Ovary (tissue), 7 donors: ENCODE measurements at regions not wholly inside any gene's neighbourhood (a gene's known extent, or its start where the extent isn't known, plus 50 kb on each side); places are given as distances from the start of the nearest gene placed in this dataset.
"Not testable (repeated sequence)": the region's sequence is repeated elsewhere in the genome, so short reads cannot be mapped to it uniquely, and the experiment has no call there.

Experiments
- DNase-seq, 5 donors: peaks; one replicate each; pipeline ENCODE4 v3.0.0-alpha.2; 2019 to 2020
- H3K27ac ChIP-seq, 2 donors: fragments of 200-600 bp; one replicate each; pipeline versions ENCODE4 v1.5.1 to v1.8.0; 2019 to 2022
- H3K27me3 ChIP-seq: fragments of 200-600 bp; one replicate; pipeline ENCODE4 v1.8.0; 2022
- H3K36me3 ChIP-seq: fragments of 200-600 bp; sonication (generic); one replicate; pipeline ENCODE4 v1.5.1; 2019
- H3K4me1 ChIP-seq: one replicate; pipeline ENCODE4 v1.8.1; 2013; ENCODE audit warnings: mild to moderate bottlenecking, moderate library complexity; ENCODE audit not compliant: insufficient read depth
- H3K4me3 ChIP-seq: fragments of 200-600 bp; sonication (generic); one replicate; pipeline ENCODE4 v1.5.1; 2017
- H3K9me3 ChIP-seq, 2 donors: fragments of 200-600 bp in 1 of 2; sonication (generic) in 1 of 2; one replicate each; pipeline versions ENCODE4 v1.5.1 to v1.8.1; 2013 to 2019; ENCODE audit warnings: mild to moderate bottlenecking in 1 of 2, moderate library complexity in 1 of 2
- EP300 ChIP-seq: sonication (generic); formaldehyde crosslinking; IDR thresholded peaks from one replicate; pipeline ENCODE4 v1.6.1; 2017; ENCODE audit warnings: antibody characterized with exemption
- POLR2A ChIP-seq: fragments of 450-650 bp; IDR thresholded peaks from one replicate; pipeline ENCODE4 v1.6.1; 2017; ENCODE audit warnings: antibody characterized with exemption, mild to moderate bottlenecking, moderate library complexity
- WGBS, 3 donors: extraction: QIAGEN DNeasy Blood & Tissue Kit in 1 of 3; methylation state at CpG; one replicate each; pipeline versions ENCODE4 v1.1.5 to v1.1.7; 2013 to 2017; 5-methylcytosine and 5-hydroxymethylcytosine counted together
- intact Hi-C, 4 donors: fragments of 100-400 bp; cut with DNase I; formaldehyde crosslinking; loops; one replicate each; pipeline versions ENCODE4 v1.11.0 to v1.15.1; 2022 to 2023
- TF ChIP-seq, protein P1 (sequence below), 3 donors: fragments of 450-650 bp in 2 of 3; fragments of 200-600 bp in 1 of 3; IDR thresholded peaks; one replicate each; pipeline versions ENCODE4 v1.5.1 to v1.8.0; 2016 to 2022; ENCODE audit warnings: antibody characterized with exemption in 3 of 3, mild to moderate bottlenecking in 1 of 3
- donor health status: DM: no; HTN: no; CAD: no; lungs with moderate emphysema.
- donor health status: DM: no; HTN: no; CAD: no.
- donor health status: Bipolar disorder and iron deficiency.
- donor health status: DM: no; HTN: no; CAD: no.
- donor health status: DM: yes; HTN: yes; CAD: no.

DNA sequence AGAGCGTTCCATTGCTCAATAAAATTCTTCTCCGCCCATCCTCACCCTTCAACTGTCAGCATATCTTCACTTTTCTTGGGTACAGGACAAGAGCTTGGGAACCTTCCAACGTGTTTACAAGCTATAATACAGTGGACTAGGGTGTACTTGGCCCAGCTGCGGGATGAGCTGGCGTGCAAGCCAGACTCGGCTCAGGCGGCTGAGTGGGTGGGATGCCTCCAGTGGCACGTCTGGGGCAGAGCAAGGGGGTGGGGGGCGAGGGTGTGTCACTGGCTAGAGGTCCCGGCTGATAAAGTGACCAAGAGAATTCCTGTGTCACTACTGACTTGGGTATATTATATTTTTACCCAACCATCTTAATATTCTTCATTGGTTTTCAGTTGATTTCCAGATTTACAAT, 179.7 kb downstream of the EVA1A start:
- TF ChIP-seq, protein P1, sequence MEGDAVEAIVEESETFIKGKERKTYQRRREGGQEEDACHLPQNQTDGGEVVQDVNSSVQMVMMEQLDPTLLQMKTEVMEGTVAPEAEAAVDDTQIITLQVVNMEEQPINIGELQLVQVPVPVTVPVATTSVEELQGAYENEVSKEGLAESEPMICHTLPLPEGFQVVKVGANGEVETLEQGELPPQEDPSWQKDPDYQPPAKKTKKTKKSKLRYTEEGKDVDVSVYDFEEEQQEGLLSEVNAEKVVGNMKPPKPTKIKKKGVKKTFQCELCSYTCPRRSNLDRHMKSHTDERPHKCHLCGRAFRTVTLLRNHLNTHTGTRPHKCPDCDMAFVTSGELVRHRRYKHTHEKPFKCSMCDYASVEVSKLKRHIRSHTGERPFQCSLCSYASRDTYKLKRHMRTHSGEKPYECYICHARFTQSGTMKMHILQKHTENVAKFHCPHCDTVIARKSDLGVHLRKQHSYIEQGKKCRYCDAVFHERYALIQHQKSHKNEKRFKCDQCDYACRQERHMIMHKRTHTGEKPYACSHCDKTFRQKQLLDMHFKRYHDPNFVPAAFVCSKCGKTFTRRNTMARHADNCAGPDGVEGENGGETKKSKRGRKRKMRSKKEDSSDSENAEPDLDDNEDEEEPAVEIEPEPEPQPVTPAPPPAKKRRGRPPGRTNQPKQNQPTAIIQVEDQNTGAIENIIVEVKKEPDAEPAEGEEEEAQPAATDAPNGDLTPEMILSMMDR (IDR thresholded peaks at IDR 0.05): no peak
- TF ChIP-seq EP300: no peak
- TF ChIP-seq POLR2A: no peak
- H3K27ac ChIP-seq: no peak overlapping the region
- 81 to 82% (median 82%) methylated on average over 10 of the region's 10 CpGs for WGBS, 3 donors

DNA sequence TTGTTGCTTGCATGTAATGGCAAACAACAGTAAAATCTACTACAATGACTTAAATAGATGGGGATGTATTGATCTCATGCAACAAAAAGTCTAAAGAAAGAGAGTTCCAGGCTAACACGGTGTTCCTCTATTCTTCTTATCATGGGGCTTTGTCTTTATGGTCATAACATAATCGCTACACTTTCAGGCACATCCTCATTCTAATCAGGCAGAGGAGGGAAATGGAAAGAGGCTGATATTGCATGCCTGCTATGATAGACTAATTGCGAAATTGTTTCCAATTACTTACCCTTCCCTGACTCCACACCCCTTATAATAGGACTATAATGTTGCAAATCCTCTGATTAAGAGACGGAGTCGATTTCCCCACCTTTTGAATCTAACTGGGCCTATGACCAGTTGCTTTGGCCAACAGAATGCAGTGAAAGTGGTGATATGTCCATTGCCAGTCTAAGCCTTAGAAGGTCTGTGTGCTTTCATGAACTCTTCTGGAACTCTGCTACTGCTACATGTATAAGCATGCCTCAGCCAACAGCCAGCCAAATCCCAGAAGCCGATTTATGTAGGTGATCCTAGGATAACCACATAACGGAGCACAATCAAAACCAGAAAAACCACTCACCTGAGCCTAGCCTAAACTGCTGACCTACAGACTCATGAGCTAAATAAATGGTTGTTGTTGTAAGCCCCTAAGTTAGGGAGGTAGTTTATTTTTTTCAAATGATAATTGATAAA, 180.3 kb upstream of the TACR1 start:
- Histone ChIP-seq H3K4me3 (no peak overlapping the region), H3K27ac (no peak overlapping the region), H3K4me1 (no peaks in the 10 kb centered on the region), H3K27me3 (no peaks in the 10 kb centered on the region), H3K36me3 (no peaks in the 10 kb centered on the region), H3K9me3 (no peaks in the 10 kb centered on the region)
- 76 to 83% (median 80%) methylated on average over 7 of the region's 7 CpGs for whole genome bisulfite sequencing, 3 donors
- no peak for DNase-seq
- intact Hi-C loops: no loop called here
- TF ChIP-seq, protein P1 (IDR thresholded peaks at IDR 0.05): no peak
- no peak for TF ChIP-seq EP300
- TF ChIP-seq POLR2A: no peak

More for the DNA sequence above, 179.7 kb downstream of the EVA1A start:
- DNase-seq: no peak
- Histone ChIP-seq H3K9me3 (no peaks in the 10 kb centered on the region), H3K4me1 (no peaks in the 10 kb centered on the region), H3K36me3 (no peaks in the 10 kb centered on the region), H3K27me3 (no peaks in the 10 kb centered on the region), H3K4me3 (no peak overlapping the region)
- intact Hi-C loops: no loop called here

- intact Hi-C loops: no loop called here
- H3K4me3 ChIP-seq: no peak overlapping the region
- no peaks in the 10 kb centered on the region for H3K27me3 ChIP-seq
- WGBS, 3 donors: 86 to 93% (median 92%) methylated on average over 3 of the region's 3 CpGs
- no peaks in the 10 kb centered on the region for H3K36me3 ChIP-seq
- H3K9me3 ChIP-seq: no peaks in the 10 kb centered on the region
- no peak for DNase-seq
- TF ChIP-seq POLR2A (no peak), EP300 (no peak)
- TF ChIP-seq, protein P1 (IDR thresholded peaks at IDR 0.05): no peak
- H3K27ac ChIP-seq: no peak overlapping the region
- H3K4me1 ChIP-seq: no peaks in the 10 kb centered on the region
These were observed 176.6 kb upstream of the TACR1 start for GRCh38 chr2:75375646-75376582.

- H3K27me3 ChIP-seq, H3K9me3 ChIP-seq, H3K4me3 ChIP-seq, DNase-seq, H3K27ac ChIP-seq, intact Hi-C loops, H3K4me1 ChIP-seq, H3K36me3 ChIP-seq: not testable (repeated sequence)
- WGBS, 3 donors: 67 to 77% (median 71%) methylated on average over 6 of the region's 6 CpGs
These were observed 175.2 kb upstream of the TACR1 start for GRCh38 chr2:75374414-75374957.
